ENCODE measurements at regions not wholly inside any gene's neighbourhood (a gene's known extent, or its start where the extent isn't known, plus 50 kb on each side); places are given as distances from the start of the nearest gene placed in this dataset.

- Mint-ChIP-seq H3K9me3 (ENCODE audit: low read depth) (peaks cover 4% of the 10 kb centered on the region), H3K4me1 (ENCODE audit: low read depth) (no peaks in the 10 kb centered on the region), H3K4me3 (no peak overlapping the region), H3K27me3 (peaks cover 1% of the 10 kb centered on the region), H3K36me3 (peaks cover 2% of the 10 kb centered on the region), H3K27ac (no peak overlapping the region)
Observed at GRCh38 chr3:115380883-115381572, 233.9 kb upstream of the ZBTB20 start.

DNA sequence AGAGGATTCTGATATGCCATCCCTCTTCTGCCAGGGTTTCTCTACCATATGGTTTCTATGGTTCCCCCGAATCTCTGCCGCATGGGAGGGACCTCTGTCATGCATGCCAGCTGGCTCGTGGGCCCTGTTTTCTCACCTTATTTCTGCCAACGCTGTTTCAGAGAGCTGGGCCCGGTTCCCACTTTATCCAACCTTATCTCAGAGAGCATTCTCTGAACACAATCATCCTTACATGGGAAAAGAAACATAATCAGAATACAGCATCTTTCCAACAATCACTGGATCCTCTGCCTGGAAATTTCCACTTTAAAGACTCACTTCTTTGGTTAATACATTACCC, 234.5 kb upstream of the ZBTB20 start:
- Mint-ChIP-seq H3K4me1 (ENCODE audit: low read depth) (no peaks in the 10 kb centered on the region), H3K9me3 (ENCODE audit: low read depth) (peaks cover 4% of the 10 kb centered on the region), H3K27me3 (peaks cover 1% of the 10 kb centered on the region), H3K36me3 (peaks cover 2% of the 10 kb centered on the region), H3K4me3 (no peak overlapping the region), H3K27ac (no peak overlapping the region)

DNA sequence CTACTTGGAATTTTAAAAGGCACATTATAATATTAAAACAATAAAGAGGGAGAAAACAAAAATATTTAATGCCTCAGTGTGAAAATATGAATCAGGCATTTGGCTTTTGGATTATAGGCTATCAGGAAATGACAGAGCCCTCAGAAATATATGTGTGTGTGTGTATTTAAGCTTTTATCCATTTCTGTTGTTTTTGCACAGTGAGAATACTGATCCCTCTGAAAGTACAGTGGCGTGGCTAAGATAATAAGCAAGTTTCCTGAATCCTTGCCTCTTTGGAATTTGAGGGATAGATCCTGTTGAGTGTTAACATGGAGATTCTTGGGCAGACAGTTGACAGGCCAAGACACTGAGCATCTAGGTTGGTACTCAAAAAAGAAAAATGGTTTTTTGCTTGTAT, 234.8 kb upstream of the ZBTB20 start:
- Mint-ChIP-seq H3K9me3 (ENCODE audit: low read depth) (peaks cover 4% of the 10 kb centered on the region), H3K27ac (no peak overlapping the region), H3K4me3 (no peak overlapping the region), H3K27me3 (peaks cover 1% of the 10 kb centered on the region), H3K4me1 (ENCODE audit: low read depth) (no peaks in the 10 kb centered on the region), H3K36me3 (peaks cover 2% of the 10 kb centered on the region)

DNA sequence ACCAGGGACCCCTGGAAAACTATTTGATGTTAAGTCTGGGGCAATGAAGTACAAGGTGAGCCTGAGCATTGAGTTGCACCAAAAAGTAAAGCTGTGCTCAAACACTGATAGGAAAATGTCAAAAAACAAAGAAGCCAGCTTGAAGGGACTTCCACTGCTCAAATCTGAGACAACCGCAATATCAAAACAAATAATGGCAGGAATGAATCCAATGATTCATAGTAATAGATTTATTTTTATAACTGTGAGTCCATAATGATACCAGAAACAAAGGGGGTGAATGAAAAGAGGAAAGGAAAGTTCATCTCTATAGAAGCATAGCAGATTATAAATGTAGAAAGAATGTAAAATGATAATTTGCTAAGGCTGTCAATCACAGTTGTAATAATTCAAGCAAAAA, 237.3 kb upstream of the ZBTB20 start:
- peaks cover 1% of the 10 kb centered on the region for H3K27me3 Mint-ChIP-seq
- no peak overlapping the region for H3K4me3 Mint-ChIP-seq
- no peak overlapping the region for H3K27ac Mint-ChIP-seq
- H3K36me3 Mint-ChIP-seq, result peaks cover 2% of the 10 kb centered on the region
- peaks cover 4% of the 10 kb centered on the region for H3K9me3 Mint-ChIP-seq (ENCODE audit: low read depth)
- H3K4me1 Mint-ChIP-seq (ENCODE audit: low read depth), result no peaks in the 10 kb centered on the region

DNA sequence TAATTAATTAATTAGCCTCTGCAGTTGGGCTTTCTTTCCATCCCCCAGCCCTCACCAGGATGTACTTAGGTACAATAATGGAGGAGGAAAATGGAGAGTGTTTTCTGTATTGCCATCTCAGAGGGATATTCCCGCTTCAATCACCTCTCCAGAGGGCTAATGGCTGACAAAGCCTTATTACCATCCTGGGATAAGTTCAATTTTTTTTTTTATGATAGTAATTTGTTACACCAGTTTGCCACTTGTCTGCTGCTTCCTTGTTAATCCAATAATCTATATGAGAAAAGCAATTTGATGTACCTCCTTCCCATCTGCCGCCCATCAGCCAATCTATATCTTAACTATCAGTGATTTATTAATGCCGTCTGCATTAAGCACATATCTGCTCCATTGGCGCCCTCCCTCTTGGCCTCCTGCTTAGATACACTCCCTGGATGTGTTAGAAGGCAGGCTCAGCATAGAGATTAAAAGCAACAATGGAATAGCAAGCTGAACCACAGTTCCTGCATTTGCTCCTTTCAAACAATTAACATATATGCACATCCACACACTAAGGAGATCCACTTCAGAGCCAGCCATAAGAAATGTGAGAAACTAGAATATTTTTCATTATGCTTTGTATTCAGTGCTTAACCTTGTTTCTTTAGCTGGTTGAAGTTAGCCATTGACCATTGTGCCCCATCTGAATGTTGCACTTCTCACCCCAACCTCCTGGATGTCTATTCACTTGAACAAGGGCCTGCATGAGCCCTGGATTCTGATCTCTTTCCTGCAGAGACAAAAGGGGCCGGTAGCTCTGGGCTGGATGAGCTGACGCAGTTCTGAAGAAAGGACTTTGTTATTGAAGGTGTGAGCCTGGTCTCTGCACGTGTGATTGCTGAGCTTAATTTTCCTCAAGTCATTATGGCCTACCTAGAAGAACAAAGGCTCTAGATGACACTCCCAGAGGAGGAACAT, 237.3 kb upstream of the GAP43 start:
- Mint-ChIP-seq H3K27me3 (peaks cover 1% of the 10 kb centered on the region), H3K9me3 (ENCODE audit: low read depth) (no peaks in the 10 kb centered on the region), H3K4me1 (ENCODE audit: low read depth) (no peaks in the 10 kb centered on the region), H3K36me3 (no peaks in the 10 kb centered on the region), H3K27ac (no peak overlapping the region), H3K4me3 (no peak overlapping the region)

DNA sequence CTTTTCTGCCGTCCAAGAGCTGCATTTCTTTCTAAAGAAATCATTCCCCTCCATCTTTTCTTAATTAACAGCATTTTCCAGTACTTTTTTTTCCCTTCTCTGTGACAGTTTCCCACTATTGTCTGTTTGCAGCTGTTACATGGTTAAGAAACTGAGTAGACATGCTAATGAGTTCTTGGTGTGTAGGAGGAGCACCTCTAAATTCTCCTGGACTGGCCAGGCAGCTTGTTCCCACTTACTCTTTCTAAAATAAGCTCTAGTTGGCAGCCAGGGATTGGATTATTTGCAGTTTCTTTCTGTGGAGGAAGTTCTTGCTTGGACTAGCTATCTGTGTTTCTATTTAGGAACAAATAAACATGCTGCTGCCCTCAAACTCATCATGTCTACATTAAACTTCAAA, 235.1 kb upstream of the GAP43 start:
- H3K4me1 Mint-ChIP-seq (ENCODE audit: low read depth), result peaks cover 9% of the 10 kb centered on the region
- H3K36me3 Mint-ChIP-seq, result no peaks in the 10 kb centered on the region
- no peaks in the 10 kb centered on the region for H3K9me3 Mint-ChIP-seq (ENCODE audit: low read depth)
- no peak overlapping the region for H3K4me3 Mint-ChIP-seq
- H3K27ac Mint-ChIP-seq, result no peak overlapping the region
- H3K27me3 Mint-ChIP-seq, result peaks cover 1% of the 10 kb centered on the region

GRCh38 chr3:115388811-115389210, 234.5 kb upstream of the GAP43 start:
- H3K4me1 Mint-ChIP-seq (ENCODE audit: low read depth), result peaks cover 9% of the 10 kb centered on the region
- no peak overlapping the region for H3K4me3 Mint-ChIP-seq
- H3K36me3 Mint-ChIP-seq, result no peaks in the 10 kb centered on the region
- H3K9me3 Mint-ChIP-seq (ENCODE audit: low read depth), result no peaks in the 10 kb centered on the region
- no peaks in the 10 kb centered on the region for H3K27me3 Mint-ChIP-seq
- no peak overlapping the region for H3K27ac Mint-ChIP-seq

- Mint-ChIP-seq H3K36me3 (no peaks in the 10 kb centered on the region), H3K9me3 (ENCODE audit: low read depth) (no peaks in the 10 kb centered on the region), H3K4me1 (ENCODE audit: low read depth) (peaks cover 5% of the 10 kb centered on the region)
Observed at GRCh38 chr3:115396801-115397200, 226.5 kb upstream of the GAP43 start.

GRCh38 chr3:115397433-115397832, 225.9 kb upstream of the GAP43 start:
- no peaks in the 10 kb centered on the region for H3K27me3 Mint-ChIP-seq
- H3K4me1 Mint-ChIP-seq (ENCODE audit: low read depth), result no peaks in the 10 kb centered on the region
- no peak overlapping the region for H3K27ac Mint-ChIP-seq
- H3K9me3 Mint-ChIP-seq (ENCODE audit: low read depth), result no peaks in the 10 kb centered on the region
- H3K36me3 Mint-ChIP-seq, result peaks cover 2% of the 10 kb centered on the region
- no peak overlapping the region for H3K4me3 Mint-ChIP-seq

More at GRCh38 chr3:115396801-115397200, 226.5 kb upstream of the GAP43 start:
- H3K27ac Mint-ChIP-seq, result no peak overlapping the region
- no peaks in the 10 kb centered on the region for H3K27me3 Mint-ChIP-seq
- no peak overlapping the region for H3K4me3 Mint-ChIP-seq

DNA sequence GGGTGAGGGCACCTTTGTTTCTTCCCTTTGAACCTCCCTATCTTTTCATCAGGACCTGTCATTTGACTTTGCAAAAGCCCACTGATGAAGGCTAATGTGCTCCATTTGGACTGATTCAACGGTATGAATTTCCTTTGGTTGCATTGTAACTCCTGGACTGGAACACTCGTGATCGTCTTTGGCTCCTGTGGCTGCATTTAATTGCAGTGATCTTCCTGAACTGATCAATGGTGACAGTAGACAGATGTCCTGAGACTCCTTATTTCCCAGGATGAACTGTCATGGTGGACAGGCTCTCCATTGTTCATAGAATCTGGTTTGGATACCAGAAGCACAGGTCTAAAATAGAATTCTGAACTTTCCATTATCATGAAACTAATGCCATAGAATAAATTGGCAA, 224.8 kb upstream of the GAP43 start:
- Mint-ChIP-seq H3K36me3 (peaks cover 2% of the 10 kb centered on the region), H3K27ac (no peak overlapping the region), H3K9me3 (ENCODE audit: low read depth) (no peaks in the 10 kb centered on the region), H3K27me3 (no peaks in the 10 kb centered on the region), H3K4me3 (no peak overlapping the region), H3K4me1 (ENCODE audit: low read depth) (no peaks in the 10 kb centered on the region)

GRCh38 chr3:115399750-115400149, 223.6 kb upstream of the GAP43 start:
- H3K4me3 Mint-ChIP-seq, result no peak overlapping the region
- H3K4me1 Mint-ChIP-seq (ENCODE audit: low read depth), result no peaks in the 10 kb centered on the region
- H3K27me3 Mint-ChIP-seq, result no peaks in the 10 kb centered on the region
- peaks cover 2% of the 10 kb centered on the region for H3K36me3 Mint-ChIP-seq
- no peak overlapping the region for H3K27ac Mint-ChIP-seq
- H3K9me3 Mint-ChIP-seq (ENCODE audit: low read depth), result no peaks in the 10 kb centered on the region

GRCh38 chr3:115401298-115401697, 222.0 kb upstream of the GAP43 start:
- Mint-ChIP-seq H3K9me3 (ENCODE audit: low read depth) (no peaks in the 10 kb centered on the region), H3K27me3 (no peaks in the 10 kb centered on the region), H3K27ac (no peak overlapping the region)

DNA sequence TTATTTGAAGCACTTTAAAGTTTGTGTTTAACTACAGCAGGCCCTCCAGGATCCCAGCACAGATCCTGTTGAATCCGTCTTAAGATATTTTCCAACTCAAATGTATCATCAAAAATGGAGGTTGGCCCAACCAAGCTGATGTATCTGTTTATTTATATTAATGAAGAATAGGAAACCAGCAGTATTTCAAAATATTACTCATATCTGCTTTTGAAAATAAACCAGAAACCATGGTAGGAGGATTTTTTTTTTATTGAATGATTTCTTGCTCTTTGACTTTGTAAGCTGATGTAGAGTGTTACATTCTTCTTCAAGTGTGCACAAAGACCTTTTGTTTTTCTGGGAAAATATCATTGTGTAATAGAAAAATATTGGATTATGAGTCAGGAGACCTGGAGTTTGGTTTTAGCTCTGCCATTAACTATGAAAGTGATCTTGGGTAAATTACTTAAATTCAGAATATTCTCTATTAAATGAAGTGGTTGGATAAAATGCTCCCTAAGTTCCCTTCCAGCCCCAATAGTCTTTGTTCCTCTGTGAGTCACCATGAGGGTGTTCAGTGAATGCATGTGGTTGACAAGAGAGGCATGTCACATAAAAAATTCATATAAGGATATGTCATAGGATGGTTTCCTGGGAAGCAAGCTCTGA, 221.3 kb upstream of the GAP43 start:
- peaks cover 2% of the 10 kb centered on the region for H3K36me3 Mint-ChIP-seq
- no peaks in the 10 kb centered on the region for H3K27me3 Mint-ChIP-seq
- H3K9me3 Mint-ChIP-seq (ENCODE audit: low read depth), result no peaks in the 10 kb centered on the region
- no peak overlapping the region for H3K4me3 Mint-ChIP-seq
- H3K27ac Mint-ChIP-seq, result no peak overlapping the region
- H3K4me1 Mint-ChIP-seq (ENCODE audit: low read depth), result no peaks in the 10 kb centered on the region

More at GRCh38 chr3:115401298-115401697, 222.0 kb upstream of the GAP43 start:
- H3K4me3 Mint-ChIP-seq, result no peak overlapping the region
- no peaks in the 10 kb centered on the region for H3K4me1 Mint-ChIP-seq (ENCODE audit: low read depth)
- peaks cover 2% of the 10 kb centered on the region for H3K36me3 Mint-ChIP-seq

DNA sequence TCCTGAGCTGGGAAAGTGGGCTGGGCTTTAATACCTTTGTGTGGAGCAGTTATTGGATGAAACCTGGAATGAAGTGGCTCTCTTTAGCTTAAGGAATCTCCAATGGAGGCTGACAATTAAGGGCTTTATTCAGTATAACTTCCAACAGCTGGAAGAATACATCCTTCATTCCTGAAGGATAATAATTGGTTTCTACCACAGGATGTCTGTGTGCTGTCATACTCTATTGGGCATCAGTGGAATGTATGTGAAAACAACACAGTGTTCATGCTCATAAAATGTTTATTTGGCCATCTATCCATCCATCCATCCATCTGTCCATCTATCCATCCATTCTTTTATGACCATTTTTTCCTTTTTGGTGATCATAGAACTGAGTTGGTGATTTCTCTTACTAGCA, 220.7 kb upstream of the GAP43 start:
- H3K27ac Mint-ChIP-seq, result no peak overlapping the region
- H3K4me1 Mint-ChIP-seq (ENCODE audit: low read depth), result no peaks in the 10 kb centered on the region
- no peak overlapping the region for H3K4me3 Mint-ChIP-seq
- H3K36me3 Mint-ChIP-seq, result peaks cover 2% of the 10 kb centered on the region
- no peaks in the 10 kb centered on the region for H3K9me3 Mint-ChIP-seq (ENCODE audit: low read depth)
- H3K27me3 Mint-ChIP-seq, result no peaks in the 10 kb centered on the region

DNA sequence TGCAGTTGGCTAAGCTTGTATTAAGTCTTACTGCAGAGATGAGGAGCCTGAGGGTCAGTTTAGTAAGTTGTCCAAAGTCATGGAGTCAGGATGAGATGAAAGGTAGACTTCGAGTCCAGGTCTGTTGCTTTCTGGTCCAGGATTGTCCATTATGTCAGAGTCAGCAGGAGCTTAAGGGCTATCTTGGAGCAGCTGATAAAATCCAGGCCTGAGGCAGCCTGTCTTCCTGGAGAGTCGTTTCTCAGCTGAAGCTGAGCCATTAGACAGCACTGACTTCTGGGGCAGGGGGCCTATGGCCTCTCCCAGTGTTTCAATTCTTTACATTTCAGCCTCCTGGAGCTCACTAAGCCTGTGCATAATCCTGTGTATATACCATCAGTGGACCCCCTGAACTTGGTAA, 219.5 kb upstream of the GAP43 start:
- Mint-ChIP-seq H3K27ac (no peak overlapping the region), H3K36me3 (peaks cover 2% of the 10 kb centered on the region), H3K4me3 (no peak overlapping the region), H3K27me3 (no peaks in the 10 kb centered on the region), H3K9me3 (ENCODE audit: low read depth) (no peaks in the 10 kb centered on the region), H3K4me1 (ENCODE audit: low read depth) (no peaks in the 10 kb centered on the region)

Measured in activated naive CD8-positive, alpha-beta T cell (primary cell).